Upper lobe of left lung (tissue), 4 donors: ENCODE measurements at regions not wholly inside any gene's neighbourhood (a gene's known extent, or its start where the extent isn't known, plus 50 kb on each side); places are given as distances from the start of the nearest gene placed in this dataset.

Experiments
- EP300 ChIP-seq, 4 donors: sonication (generic); formaldehyde crosslinking; IDR thresholded peaks; one replicate each; pipeline ENCODE4 v1.5.1; 2017; ENCODE audit warnings: antibody characterized with exemption in 4 of 4, control low read depth in 2 of 4
- POLR2A ChIP-seq, 4 donors: fragments of 450-650 bp; IDR thresholded peaks; one replicate each; pipeline ENCODE4 v1.5.1; 2016 to 2017; ENCODE audit warnings: antibody characterized with exemption in 4 of 4, mild to moderate bottlenecking in 2 of 4
- POLR2AphosphoS5 ChIP-seq, 2 donors: sonication (generic); formaldehyde crosslinking; IDR thresholded peaks; one replicate each; pipeline ENCODE4 v1.5.1; 2017; ENCODE audit warnings: antibody characterized with exemption in 2 of 2
- TF ChIP-seq, protein P1 (sequence below), 6 experiments: fragments of 450-650 bp in 4 of 6; fragments of 200-600 bp in 2 of 6; sonication (generic) in 2 of 6; IDR thresholded peaks; one replicate each; pipeline ENCODE4 v1.5.1; 2016 to 2019; ENCODE audit warnings: antibody characterized with exemption in 6 of 6

DNA sequence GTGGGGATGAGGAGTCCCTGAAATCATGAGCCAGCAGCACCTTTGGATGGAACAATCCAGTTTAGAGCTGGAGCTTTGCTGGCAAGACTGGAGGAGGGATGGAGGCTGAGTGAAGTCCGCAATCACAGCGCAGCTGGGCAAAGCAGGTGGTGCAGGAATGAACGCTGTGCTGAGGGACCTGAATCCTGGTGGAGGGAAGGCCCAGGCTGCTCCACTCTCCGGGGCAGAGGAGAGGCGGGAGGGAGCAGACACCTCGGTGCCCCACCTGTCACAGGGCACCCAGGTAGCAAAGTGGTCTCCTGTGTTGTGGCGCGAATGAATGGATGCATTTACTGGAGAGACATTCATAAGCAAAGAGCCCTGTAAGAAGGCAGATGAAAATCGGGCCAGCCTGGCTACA is 124.8 kb upstream of the ANO1 start:
- no peak for TF ChIP-seq POLR2A (IDR thresholded peaks at IDR 0.05)
- TF ChIP-seq, protein P1, sequence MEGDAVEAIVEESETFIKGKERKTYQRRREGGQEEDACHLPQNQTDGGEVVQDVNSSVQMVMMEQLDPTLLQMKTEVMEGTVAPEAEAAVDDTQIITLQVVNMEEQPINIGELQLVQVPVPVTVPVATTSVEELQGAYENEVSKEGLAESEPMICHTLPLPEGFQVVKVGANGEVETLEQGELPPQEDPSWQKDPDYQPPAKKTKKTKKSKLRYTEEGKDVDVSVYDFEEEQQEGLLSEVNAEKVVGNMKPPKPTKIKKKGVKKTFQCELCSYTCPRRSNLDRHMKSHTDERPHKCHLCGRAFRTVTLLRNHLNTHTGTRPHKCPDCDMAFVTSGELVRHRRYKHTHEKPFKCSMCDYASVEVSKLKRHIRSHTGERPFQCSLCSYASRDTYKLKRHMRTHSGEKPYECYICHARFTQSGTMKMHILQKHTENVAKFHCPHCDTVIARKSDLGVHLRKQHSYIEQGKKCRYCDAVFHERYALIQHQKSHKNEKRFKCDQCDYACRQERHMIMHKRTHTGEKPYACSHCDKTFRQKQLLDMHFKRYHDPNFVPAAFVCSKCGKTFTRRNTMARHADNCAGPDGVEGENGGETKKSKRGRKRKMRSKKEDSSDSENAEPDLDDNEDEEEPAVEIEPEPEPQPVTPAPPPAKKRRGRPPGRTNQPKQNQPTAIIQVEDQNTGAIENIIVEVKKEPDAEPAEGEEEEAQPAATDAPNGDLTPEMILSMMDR (IDR thresholded peaks at IDR 0.05), result no peak
- no peak for TF ChIP-seq POLR2AphosphoS5 (IDR thresholded peaks at IDR 0.05)
- no peak for TF ChIP-seq EP300 (IDR thresholded peaks at IDR 0.05)
